HEK293T (cell line): ENCODE measurements at regions not wholly inside any gene's neighbourhood (a gene's known extent, or its start where the extent isn't known, plus 50 kb on each side); places are given as distances from the start of the nearest gene placed in this dataset.

Experiments used
- CTCF ChIA-PET: fragments of 350-600 bp; formaldehyde crosslinking; extraction: SDS; loops from one replicate; lab custom pipeline; 2021; ENCODE audit warnings: antibody characterized with exemption, inconsistent platforms; lab: Yijun Ruan, JAX
- POLR2A ChIA-PET: fragments of 350-600 bp; formaldehyde crosslinking; extraction: SDS; loops from one replicate; lab custom pipeline; 2020; ENCODE audit warnings: antibody characterized with exemption, inconsistent platforms; lab: Yijun Ruan, JAX
- DNase-seq: peaks from one replicate; pipeline ENCODE4 v3.0.0; 2012; ENCODE audit warnings: mixed read lengths; ENCODE audit errors: extremely low spot score
- ARNT ChIP-seq: fragments of 450-650 bp; IDR thresholded peaks from 2 replicates; pipeline ENCODE4 v1.6.1; 2017; ENCODE audit warnings: mild to moderate bottlenecking
- BHLHE40 ChIP-seq: fragments of 450-650 bp; IDR thresholded peaks from 2 replicates; pipeline ENCODE4 v1.6.1; 2016; ENCODE audit warnings: mild to moderate bottlenecking, moderate library complexity, borderline replicate concordance
- CTBP1 ChIP-seq: fragments of 450-650 bp; IDR thresholded peaks from 2 replicates; pipeline ENCODE4 v1.6.1; 2016; ENCODE audit warnings: borderline replicate concordance
- ELF4 ChIP-seq: fragments of 450-650 bp; IDR thresholded peaks from 2 replicates; pipeline ENCODE4 v1.6.1; 2017; ENCODE audit warnings: antibody characterized with exemption
- FOXA1 ChIP-seq: fragments of 450-650 bp; IDR thresholded peaks from 2 replicates; pipeline ENCODE4 v1.6.1; 2016; ENCODE audit warnings: mild to moderate bottlenecking
- FOXK2 ChIP-seq: fragments of 450-650 bp; IDR thresholded peaks from 2 replicates; pipeline ENCODE4 v1.6.1; 2016; ENCODE audit warnings: mild to moderate bottlenecking
- FOXM1 ChIP-seq: fragments of 450-650 bp; IDR thresholded peaks from 2 replicates; pipeline ENCODE4 v1.6.1; 2017; ENCODE audit warnings: mild to moderate bottlenecking, borderline replicate concordance
- HDGF ChIP-seq: fragments of 450-650 bp; IDR thresholded peaks from 2 replicates; pipeline ENCODE4 v1.6.1; 2017; ENCODE audit warnings: antibody characterized with exemption, borderline replicate concordance
- L3MBTL2 ChIP-seq: fragments of 450-650 bp; conservative IDR thresholded peaks from 2 replicates; pipeline ENCODE4 v1.6.1; 2016; ENCODE audit warnings: mild to moderate bottlenecking
- LEF1 ChIP-seq: fragments of 450-650 bp; IDR thresholded peaks from 2 replicates; pipeline ENCODE4 v1.6.1; 2017; ENCODE audit warnings: mild to moderate bottlenecking, borderline replicate concordance
- NFRKB ChIP-seq: fragments of 450-650 bp; IDR thresholded peaks from 2 replicates; pipeline ENCODE4 v1.6.1; 2016; ENCODE audit warnings: mild to moderate bottlenecking, moderate library complexity
- PKNOX1 ChIP-seq: fragments of 450-650 bp; IDR thresholded peaks from 2 replicates; pipeline ENCODE4 v1.6.1; 2016
- SP1 ChIP-seq: fragments of 450-650 bp; IDR thresholded peaks from 2 replicates; pipeline ENCODE4 v1.6.1; 2017
- SUZ12 ChIP-seq: fragments of 450-650 bp; IDR thresholded peaks from 2 replicates; pipeline ENCODE4 v1.6.1; 2016; ENCODE audit warnings: mild to moderate bottlenecking
- TARDBP ChIP-seq: fragments of 450-650 bp; IDR thresholded peaks from 2 replicates; pipeline ENCODE4 v1.6.1; 2016
- ZNF384 ChIP-seq: fragments of 450-650 bp; IDR thresholded peaks from 2 replicates; pipeline ENCODE4 v1.6.1; 2016

- POLR2A ChIA-PET = no interaction called here
- TF ChIP-seq FOXK2 (no peak), BHLHE40 (no peak), SP1 (no peak), FOXM1 (no peak), CTBP1 (no peak), ZNF384 (no peak), NFRKB (no peak), LEF1 (no peak), SUZ12 (no peak), TARDBP (no peak)
- CTCF ChIA-PET = no interaction called here
Measured at GRCh38 chr6:113281014-113281413, 576.1 kb upstream of the MARCKS start.

GRCh38 chr6:113281431-113281830, 575.7 kb upstream of the MARCKS start:
- ChIA-PET CTCF (no interaction called here), POLR2A (no interaction called here)

More at GRCh38 chr6:113281014-113281413, 576.1 kb upstream of the MARCKS start:
- no peak for DNase-seq

GRCh38 chr6:113287396-113287795, 569.7 kb upstream of the MARCKS start:
- TF ChIP-seq BHLHE40 (no peak), ELF4 (no peak), SP1 (no peak)
- DNase-seq = no peak
- POLR2A ChIA-PET = no interaction called here
- CTCF ChIA-PET = no interaction called here

More at GRCh38 chr6:113281431-113281830, 575.7 kb upstream of the MARCKS start:
- DNase-seq = no peak
- TF ChIP-seq L3MBTL2 (no peak), FOXM1 (no peak), HDGF (no peak), SP1 (no peak), ZNF384 (no peak), FOXA1 (no peak), PKNOX1 (no peak), NFRKB (no peak), ELF4 (no peak), SUZ12 (no peak), CTBP1 (no peak), ARNT (no peak), BHLHE40 (no peak)

GRCh38 chr6:113288409-113288808, 568.7 kb upstream of the MARCKS start:
- ChIA-PET CTCF (interaction anchor here (1.1 kb wide), 1 partner anchor 18 kb away, joined by 3 read pairs; no protein-coding TSS in a partner anchor), POLR2A (no interaction called here)
- no peak for DNase-seq
- TF ChIP-seq L3MBTL2 (no peak), CTBP1 (no peak), ARNT (no peak), FOXA1 (no peak), PKNOX1 (no peak), TARDBP (no peak), BHLHE40 (no peak), ELF4 (no peak), SP1 (no peak), FOXM1 (no peak), HDGF (no peak), NFRKB (no peak), LEF1 (no peak)

DNA sequence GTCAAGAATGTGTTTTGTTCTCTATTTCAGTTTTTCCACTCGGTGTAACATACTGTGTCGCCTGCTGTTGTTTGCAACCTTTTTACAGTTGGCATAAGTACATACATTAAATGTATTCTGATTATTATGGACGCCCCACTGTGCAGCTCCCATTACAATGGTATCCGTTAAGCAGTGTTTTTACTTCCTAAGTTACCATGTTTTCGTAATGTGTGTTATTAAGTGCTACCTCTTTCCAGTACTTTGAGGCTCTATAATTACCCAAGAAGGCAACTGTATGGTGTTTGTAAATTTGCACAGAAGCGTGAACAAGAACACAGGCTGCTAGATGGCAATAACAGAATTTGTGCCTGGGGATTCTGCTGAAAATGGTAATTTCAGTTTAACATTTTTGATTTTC, 568.0 kb upstream of the MARCKS start:
- no peak for DNase-seq
- TF ChIP-seq SP1 = no peak
- no peak for TF ChIP-seq HDGF
- TF ChIP-seq PKNOX1 = no peak
- TF ChIP-seq ELF4 = no peak
- TF ChIP-seq SUZ12 = no peak
- TF ChIP-seq ARNT = no peak
- TF ChIP-seq CTBP1 = no peak
- TF ChIP-seq ZNF384 = no peak
- TF ChIP-seq LEF1 = no peak
- TF ChIP-seq TARDBP = no peak
- no peak for TF ChIP-seq FOXK2
- ChIA-PET CTCF (interaction anchor here (1.1 kb wide), 1 partner anchor 17 kb away, joined by 3 read pairs; no protein-coding TSS in a partner anchor), POLR2A (no interaction called here)

DNA sequence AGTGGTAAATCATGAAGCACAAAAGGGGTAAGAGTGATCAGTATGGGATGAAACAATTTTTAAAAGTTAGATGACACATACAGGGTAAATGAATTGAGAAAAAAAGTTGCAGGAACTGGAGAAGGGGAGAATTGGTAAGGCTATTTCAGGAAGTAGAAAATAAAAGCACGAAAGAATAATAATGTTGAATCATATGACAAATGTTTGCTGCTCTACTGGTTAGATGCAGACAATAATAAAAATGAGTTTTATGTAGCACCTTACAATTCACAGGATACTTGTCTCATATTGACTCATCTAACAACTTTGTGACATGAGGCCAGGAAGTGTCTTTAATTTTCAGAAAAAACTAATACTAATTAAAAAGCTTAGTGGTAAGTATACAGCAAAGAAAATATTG, 566.5 kb upstream of the MARCKS start:
- no peak for DNase-seq
- CTCF ChIA-PET = interaction anchor here (0.9 kb wide), 1 partner anchor 16 kb away, joined by 4 read pairs; no protein-coding TSS in a partner anchor
- TF ChIP-seq TARDBP = no peak
- TF ChIP-seq ARNT = no peak
- TF ChIP-seq SUZ12 = no peak
- no peak for TF ChIP-seq HDGF
- no peak for TF ChIP-seq CTBP1
- no peak for TF ChIP-seq PKNOX1
- no peak for TF ChIP-seq BHLHE40
- TF ChIP-seq ELF4 = no peak
- TF ChIP-seq FOXM1 = no peak
- no peak for TF ChIP-seq NFRKB
- TF ChIP-seq ZNF384 = no peak
- no peak for TF ChIP-seq FOXA1
- TF ChIP-seq LEF1 = no peak
- no peak for TF ChIP-seq SP1
- TF ChIP-seq L3MBTL2 = no peak
- no peak for TF ChIP-seq FOXK2
- POLR2A ChIA-PET = no interaction called here
